ENCODE measurements at regions not wholly inside any gene's neighbourhood (a gene's known extent, or its start where the extent isn't known, plus 50 kb on each side); places are given as distances from the start of the nearest gene placed in this dataset.

DNA sequence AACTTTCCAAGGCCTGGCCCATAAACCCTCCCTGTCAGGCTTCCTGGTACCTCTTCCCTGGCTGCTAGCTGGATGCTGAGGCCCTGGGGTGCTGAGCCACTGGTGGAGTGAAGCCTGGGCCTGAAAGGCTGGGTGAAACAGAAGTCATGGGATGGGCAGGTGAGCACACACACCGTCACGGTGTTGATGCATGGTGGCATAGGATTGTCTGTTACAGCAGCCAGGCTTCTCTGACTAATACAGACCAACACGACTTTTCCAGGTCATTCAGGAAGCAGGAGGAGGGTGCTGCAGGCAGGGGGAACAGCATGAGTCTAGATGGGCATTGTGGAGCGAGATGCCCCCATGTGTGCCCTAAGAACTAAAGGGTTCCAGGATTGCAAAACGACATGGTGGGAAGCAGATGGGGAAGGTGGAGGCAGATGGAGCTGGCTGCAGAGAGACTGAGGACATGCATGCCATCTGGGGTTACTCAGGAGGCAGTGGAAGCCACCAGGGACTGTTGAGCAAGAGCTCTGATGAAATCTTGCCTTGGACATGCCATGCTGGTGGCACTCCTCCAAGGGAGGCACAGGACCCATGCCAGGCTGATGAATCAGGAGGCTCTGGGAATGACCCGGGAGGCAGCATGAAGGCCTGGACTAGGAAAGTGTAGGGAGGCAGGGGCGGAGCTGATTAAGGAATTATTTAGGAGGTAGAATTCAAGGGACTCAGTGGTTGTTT lies 480.9 kb downstream of the TSN start:
- Histone ChIP-seq H3K27me3 (no peaks in the 10 kb centered on the region), H3K9me3 (ENCODE audit: low read depth) (no peaks in the 10 kb centered on the region), H3K27ac (no peak overlapping the region), H3K36me3 (no peaks in the 10 kb centered on the region), H3K4me1 (ENCODE audit: low read depth) (no peaks in the 10 kb centered on the region), H3K4me3 (no peak overlapping the region)
- TF ChIP-seq, protein P1, sequence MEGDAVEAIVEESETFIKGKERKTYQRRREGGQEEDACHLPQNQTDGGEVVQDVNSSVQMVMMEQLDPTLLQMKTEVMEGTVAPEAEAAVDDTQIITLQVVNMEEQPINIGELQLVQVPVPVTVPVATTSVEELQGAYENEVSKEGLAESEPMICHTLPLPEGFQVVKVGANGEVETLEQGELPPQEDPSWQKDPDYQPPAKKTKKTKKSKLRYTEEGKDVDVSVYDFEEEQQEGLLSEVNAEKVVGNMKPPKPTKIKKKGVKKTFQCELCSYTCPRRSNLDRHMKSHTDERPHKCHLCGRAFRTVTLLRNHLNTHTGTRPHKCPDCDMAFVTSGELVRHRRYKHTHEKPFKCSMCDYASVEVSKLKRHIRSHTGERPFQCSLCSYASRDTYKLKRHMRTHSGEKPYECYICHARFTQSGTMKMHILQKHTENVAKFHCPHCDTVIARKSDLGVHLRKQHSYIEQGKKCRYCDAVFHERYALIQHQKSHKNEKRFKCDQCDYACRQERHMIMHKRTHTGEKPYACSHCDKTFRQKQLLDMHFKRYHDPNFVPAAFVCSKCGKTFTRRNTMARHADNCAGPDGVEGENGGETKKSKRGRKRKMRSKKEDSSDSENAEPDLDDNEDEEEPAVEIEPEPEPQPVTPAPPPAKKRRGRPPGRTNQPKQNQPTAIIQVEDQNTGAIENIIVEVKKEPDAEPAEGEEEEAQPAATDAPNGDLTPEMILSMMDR (IDR thresholded peaks at IDR 0.05; ENCODE audit: low read depth, low read length): no peak
- peak in 1 of 2 donors; percentile 80 for DNase-seq (ENCODE audit: low read depth in 1 of 2, low spot score in 1 of 2)

DNA sequence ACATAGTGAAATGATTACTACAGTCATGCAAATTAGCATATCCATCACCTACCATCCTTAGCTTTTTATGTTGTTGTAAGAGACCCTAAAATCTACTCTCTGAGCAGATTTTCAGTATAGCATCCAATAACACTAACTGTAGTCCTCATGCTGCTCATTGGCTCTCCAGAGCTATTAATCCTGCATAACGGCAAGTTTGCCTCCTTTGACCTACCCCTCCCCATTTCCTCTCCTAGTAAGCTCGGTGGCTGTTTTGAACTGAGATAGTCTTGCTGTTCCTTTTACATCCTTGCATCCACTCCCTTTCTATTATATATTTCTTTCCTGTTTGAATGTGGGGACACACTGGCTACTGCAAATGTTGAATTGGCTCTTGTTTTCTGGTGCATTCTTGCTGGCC lies 481.5 kb downstream of the TSN start:
- Histone ChIP-seq H3K4me1 (ENCODE audit: low read depth) (no peaks in the 10 kb centered on the region), H3K36me3 (no peaks in the 10 kb centered on the region), H3K9me3 (ENCODE audit: low read depth) (no peaks in the 10 kb centered on the region), H3K27me3 (no peaks in the 10 kb centered on the region), H3K4me3 (no peak overlapping the region), H3K27ac (no peak overlapping the region)
- TF ChIP-seq, protein P1 (IDR thresholded peaks at IDR 0.05; ENCODE audit: low read depth, low read length): no peak
- DNase-seq (ENCODE audit: low read depth in 1 of 2, low spot score in 1 of 2): no peak

DNA sequence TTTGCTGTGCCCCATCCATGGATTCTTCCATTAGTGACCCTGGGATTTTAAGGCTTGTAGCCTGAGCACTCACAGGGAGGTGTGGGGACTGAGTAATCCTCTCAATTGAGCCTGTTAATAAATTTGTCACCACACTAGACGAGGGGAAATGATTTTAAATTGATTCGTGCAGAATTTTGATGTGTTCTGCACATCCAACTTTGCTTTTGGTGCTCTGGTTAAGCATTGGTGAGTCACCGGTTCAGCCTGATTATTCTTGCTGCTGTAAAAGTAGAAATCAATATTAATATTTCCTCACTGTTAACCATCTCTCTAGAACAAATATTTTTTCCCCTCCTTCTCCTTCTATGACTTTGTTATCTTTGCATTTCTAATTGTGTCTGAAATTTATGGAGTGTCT lies 482.0 kb downstream of the TSN start:
- TF ChIP-seq, protein P1 (IDR thresholded peaks at IDR 0.05; ENCODE audit: low read depth, low read length): no peak
- H3K36me3 ChIP-seq: no peaks in the 10 kb centered on the region
- H3K4me3 ChIP-seq: no peak overlapping the region
- H3K27ac ChIP-seq: no peak overlapping the region
- no peaks in the 10 kb centered on the region for H3K9me3 ChIP-seq (ENCODE audit: low read depth)
- no peak for DNase-seq (ENCODE audit: low read depth in 1 of 2, low spot score in 1 of 2)
- no peaks in the 10 kb centered on the region for H3K4me1 ChIP-seq (ENCODE audit: low read depth)
- no peaks in the 10 kb centered on the region for H3K27me3 ChIP-seq

DNA sequence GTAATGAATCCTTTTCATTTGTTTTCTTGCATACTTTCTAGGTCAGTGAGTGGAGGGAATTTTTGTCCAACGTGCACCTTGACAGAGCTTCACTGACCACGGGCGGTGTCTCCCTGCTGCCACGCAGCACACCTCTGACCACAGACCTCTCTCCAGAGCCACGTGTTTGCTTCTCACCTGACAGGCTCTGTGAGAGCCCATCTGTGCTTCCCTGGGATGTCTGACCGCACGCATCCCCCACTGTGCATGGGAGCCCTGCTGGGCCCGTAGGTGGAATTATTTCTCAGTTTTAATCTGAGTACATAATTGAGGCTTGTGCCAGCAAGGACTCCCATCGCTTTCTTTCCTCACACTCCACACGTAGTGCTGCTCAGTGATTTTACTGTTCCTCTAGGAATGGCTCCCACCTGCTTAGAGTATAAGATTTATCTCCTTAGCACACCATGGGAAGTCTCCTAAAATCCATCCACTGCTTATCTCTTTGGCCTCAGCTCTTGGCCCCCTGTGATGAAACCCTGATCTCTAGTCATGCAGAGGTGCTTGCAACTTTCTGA lies 482.6 kb downstream of the TSN start:
- Histone ChIP-seq H3K9me3 (ENCODE audit: low read depth) (no peaks in the 10 kb centered on the region), H3K4me3 (no peak overlapping the region), H3K36me3 (no peaks in the 10 kb centered on the region), H3K27me3 (no peaks in the 10 kb centered on the region), H3K27ac (no peak overlapping the region), H3K4me1 (ENCODE audit: low read depth) (no peaks in the 10 kb centered on the region)
- no peak for DNase-seq (ENCODE audit: low read depth in 1 of 2, low spot score in 1 of 2)
- TF ChIP-seq, protein P1 (IDR thresholded peaks at IDR 0.05; ENCODE audit: low read depth, low read length): no peak

DNA sequence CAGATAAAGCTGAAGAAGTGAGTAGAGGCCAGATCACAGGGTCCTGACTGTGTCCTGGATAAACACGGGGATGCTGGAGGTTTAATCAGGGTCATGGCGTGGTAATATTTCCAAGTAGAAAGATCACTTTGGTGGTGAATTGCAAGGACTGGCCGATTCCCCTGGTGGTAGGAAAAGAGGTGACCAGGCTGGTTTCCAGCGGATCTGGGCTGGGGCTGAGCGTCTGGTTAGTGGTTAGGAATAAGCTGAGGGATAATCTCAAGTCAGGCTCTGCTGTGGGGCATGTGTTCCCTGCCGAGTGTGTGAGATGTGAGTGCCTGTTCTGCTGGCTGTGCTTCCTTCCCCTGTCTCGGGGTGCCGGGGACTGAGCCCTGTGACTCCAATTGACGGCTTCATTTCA lies 484.0 kb downstream of the TSN start:
- Histone ChIP-seq H3K9me3 (ENCODE audit: low read depth) (no peaks in the 10 kb centered on the region), H3K27me3 (no peaks in the 10 kb centered on the region), H3K27ac (no peak overlapping the region), H3K4me1 (ENCODE audit: low read depth) (no peaks in the 10 kb centered on the region), H3K4me3 (no peak overlapping the region), H3K36me3 (no peaks in the 10 kb centered on the region)
- no peak for DNase-seq (ENCODE audit: low read depth in 1 of 2, low spot score in 1 of 2)
- TF ChIP-seq, protein P1 (IDR thresholded peaks at IDR 0.05; ENCODE audit: low read depth, low read length): no peak
